Activated naive CD8-positive, alpha-beta T cell treated with anti-CD3 and anti-CD28 coated beads, Interleukin-2, amount 10 ng/mL, durations not matched to agents 7 days and 5 days (primary cell): ENCODE measurements at regions not wholly inside any gene's neighbourhood (a gene's known extent, or its start where the extent isn't known, plus 50 kb on each side); places are given as distances from the start of the nearest gene placed in this dataset.
A peak's percentile ranks its signal among the peaks of the same experiment; 100 is the strongest.
"Not testable (repeated sequence)": the region's sequence is repeated elsewhere in the genome, so short reads cannot be mapped to it uniquely, and the experiment has no call there.

Experiments used
- ATAC-seq: fragments of 150-1000 bp; cut with Tn5 transposase; one replicate; pipeline ENCODE4 v1.10.0; 2021; ENCODE audit warnings: low read depth, moderate library complexity
- POLR2A ChIA-PET: fragments of 350-600 bp; sonication (Branson Sonifier 250); formaldehyde crosslinking; loops from one replicate; lab custom pipeline; 2021; ENCODE audit warnings: antibody characterized with exemption; lab: Charles Lee
- DNase-seq: peaks from one replicate; pipeline ENCODE4 v3.0.0; 2021
- H3K27ac Mint-ChIP-seq: one replicate; pipeline ENCODE4 v1.8.0; 2022; ENCODE audit warnings: mild to moderate bottlenecking, mixed read lengths
- H3K27me3 Mint-ChIP-seq: one replicate; pipeline ENCODE4 v1.8.0; 2022; ENCODE audit warnings: mild to moderate bottlenecking, moderate library complexity, mixed read lengths
- H3K36me3 Mint-ChIP-seq: one replicate; pipeline ENCODE4 v1.8.0; 2021; ENCODE audit warnings: mild to moderate bottlenecking, mixed read lengths
- H3K4me1 Mint-ChIP-seq: one replicate; pipeline ENCODE4 v1.8.0; 2021; ENCODE audit warnings: mixed read lengths
- H3K4me3 Mint-ChIP-seq: one replicate; pipeline ENCODE4 v1.8.0; 2022; ENCODE audit warnings: mild to moderate bottlenecking, moderate library complexity, mixed read lengths
- H3K9me3 Mint-ChIP-seq: one replicate; pipeline ENCODE4 v1.8.0; 2021; ENCODE audit warnings: mixed read lengths

- Mint-ChIP-seq H3K27ac (no peak overlapping the region), H3K4me3 (no peak overlapping the region), H3K36me3 (peaks cover 6% of the 10 kb centered on the region), H3K4me1 (peaks cover 14% of the 10 kb centered on the region), H3K9me3 (no peaks in the 10 kb centered on the region), H3K27me3 (peaks cover 13% of the 10 kb centered on the region)
- POLR2A ChIA-PET = interaction anchor here (1.3 to 1.9 kb wide), 3 partner anchors 235 to 409 kb away, joined by 3 to 4 read pairs (median 3); no protein-coding TSS in a partner anchor
- DNase-seq = peak; percentile 82
- ATAC-seq = peak; percentile 98
Observed at GRCh38 chr1:199243423-199244061, 604.7 kb downstream of the PTPRC start.

GRCh38 chr1:199245946-199246345 lies 607.1 kb downstream of the PTPRC start:
- no peak overlapping the region for H3K27ac Mint-ChIP-seq

GRCh38 chr1:199246716-199247115 lies 607.9 kb downstream of the PTPRC start:
- Mint-ChIP-seq H3K27me3 (peaks cover 17% of the 10 kb centered on the region), H3K4me1 (peaks cover 14% of the 10 kb centered on the region), H3K4me3 (no peak overlapping the region), H3K9me3 (peaks cover 1% of the 10 kb centered on the region), H3K27ac (no peak overlapping the region), H3K36me3 (peaks cover 6% of the 10 kb centered on the region)
- ATAC-seq (no peak), DNase-seq (no peak)
- POLR2A ChIA-PET = no interaction called here

More at GRCh38 chr1:199245946-199246345, 607.1 kb downstream of the PTPRC start:
- Mint-ChIP-seq H3K36me3 (peaks cover 6% of the 10 kb centered on the region), H3K9me3 (peaks cover 1% of the 10 kb centered on the region), H3K4me1 (peaks cover 14% of the 10 kb centered on the region), H3K4me3 (no peak overlapping the region), H3K27me3 (peaks cover 13% of the 10 kb centered on the region)
- DNase-seq (no peak), ATAC-seq (no peak)
- POLR2A ChIA-PET = no interaction called here

GRCh38 chr1:199247891-199248290 lies 609.1 kb downstream of the PTPRC start:
- POLR2A ChIA-PET = no interaction called here
- Mint-ChIP-seq H3K4me1 (peaks cover 6% of the 10 kb centered on the region), H3K27me3 (peaks cover 26% of the 10 kb centered on the region), H3K4me3 (no peak overlapping the region), H3K9me3 (peaks cover 1% of the 10 kb centered on the region), H3K27ac (no peak overlapping the region), H3K36me3 (no peaks in the 10 kb centered on the region)
- ATAC-seq = no peak
- no peak for DNase-seq

GRCh38 chr1:199254040-199254439 lies 615.2 kb downstream of the PTPRC start:
- ATAC-seq, H3K4me3 Mint-ChIP-seq, DNase-seq, H3K27ac Mint-ChIP-seq, H3K36me3 Mint-ChIP-seq, H3K4me1 Mint-ChIP-seq, H3K9me3 Mint-ChIP-seq, POLR2A ChIA-PET: not testable (repeated sequence)
- H3K27me3 Mint-ChIP-seq = peaks cover 18% of the 10 kb centered on the region

- ATAC-seq (no peak), DNase-seq (no peak)
- POLR2A ChIA-PET = no interaction called here
- Mint-ChIP-seq H3K27me3 (peaks cover 3% of the 10 kb centered on the region), H3K36me3 (no peaks in the 10 kb centered on the region), H3K4me1 (no peaks in the 10 kb centered on the region), H3K9me3 (peaks cover 2% of the 10 kb centered on the region), H3K27ac (no peak overlapping the region), H3K4me3 (no peak overlapping the region)
Observed at GRCh38 chr1:199261328-199261727, 622.5 kb downstream of the PTPRC start.

- POLR2A ChIA-PET = no interaction called here
- H3K36me3 Mint-ChIP-seq = no peaks in the 10 kb centered on the region
- no peak overlapping the region for H3K27ac Mint-ChIP-seq
- DNase-seq (no peak), ATAC-seq (no peak)
- peaks cover 3% of the 10 kb centered on the region for H3K27me3 Mint-ChIP-seq
- no peak overlapping the region for H3K4me3 Mint-ChIP-seq
- no peaks in the 10 kb centered on the region for H3K9me3 Mint-ChIP-seq
- H3K4me1 Mint-ChIP-seq = no peaks in the 10 kb centered on the region
Observed at GRCh38 chr1:199264283-199264682, 625.4 kb downstream of the PTPRC start.

GRCh38 chr1:199264911-199265310 lies 626.1 kb downstream of the PTPRC start:
- Mint-ChIP-seq H3K4me3 (no peak overlapping the region), H3K9me3 (no peaks in the 10 kb centered on the region), H3K4me1 (no peaks in the 10 kb centered on the region), H3K36me3 (no peaks in the 10 kb centered on the region), H3K27me3 (peaks cover 3% of the 10 kb centered on the region), H3K27ac (no peak overlapping the region)
- POLR2A ChIA-PET = no interaction called here
- ATAC-seq (no peak), DNase-seq (no peak)

- DNase-seq (no peak), ATAC-seq (no peak)
- Mint-ChIP-seq H3K27me3 (peaks cover 3% of the 10 kb centered on the region), H3K27ac (no peak overlapping the region), H3K9me3 (no peaks in the 10 kb centered on the region), H3K4me1 (no peaks in the 10 kb centered on the region), H3K36me3 (no peaks in the 10 kb centered on the region), H3K4me3 (no peak overlapping the region)
- POLR2A ChIA-PET = no interaction called here
Observed at GRCh38 chr1:199265319-199265718, 626.5 kb downstream of the PTPRC start.

- Mint-ChIP-seq H3K27me3 (peaks cover 1% of the 10 kb centered on the region), H3K4me1 (no peaks in the 10 kb centered on the region), H3K36me3 (no peaks in the 10 kb centered on the region), H3K4me3 (no peak overlapping the region), H3K9me3 (no peaks in the 10 kb centered on the region), H3K27ac (no peak overlapping the region)
- POLR2A ChIA-PET = no interaction called here
- ATAC-seq (no peak), DNase-seq (no peak)
Observed at GRCh38 chr1:199269241-199269640, 630.4 kb downstream of the PTPRC start.

GRCh38 chr1:199272139-199272544 lies 633.3 kb downstream of the PTPRC start:
- POLR2A ChIA-PET = no interaction called here
- H3K9me3 Mint-ChIP-seq = peaks cover 3% of the 10 kb centered on the region

GRCh38 chr1:199272628-199273086 lies 633.8 kb downstream of the PTPRC start:
- no peak for ATAC-seq
- POLR2A ChIA-PET = no interaction called here
- H3K27me3 Mint-ChIP-seq = peaks cover 1% of the 10 kb centered on the region
- H3K4me3 Mint-ChIP-seq = no peak overlapping the region
- H3K36me3 Mint-ChIP-seq = no peaks in the 10 kb centered on the region
- H3K4me1 Mint-ChIP-seq = no peaks in the 10 kb centered on the region
- DNase-seq = no peak
- H3K27ac Mint-ChIP-seq = no peak overlapping the region
- peaks cover 3% of the 10 kb centered on the region for H3K9me3 Mint-ChIP-seq

More at GRCh38 chr1:199272139-199272544, 633.3 kb downstream of the PTPRC start:
- Mint-ChIP-seq H3K27ac (no peak overlapping the region), H3K4me1 (no peaks in the 10 kb centered on the region), H3K27me3 (peaks cover 1% of the 10 kb centered on the region), H3K4me3 (no peak overlapping the region), H3K36me3 (no peaks in the 10 kb centered on the region)
- no peak for DNase-seq
- ATAC-seq = no peak

GRCh38 chr1:199273837-199274379 lies 635.1 kb downstream of the PTPRC start:
- Mint-ChIP-seq H3K27ac (no peak overlapping the region), H3K36me3 (no peaks in the 10 kb centered on the region), H3K27me3 (peaks cover 1% of the 10 kb centered on the region), H3K9me3 (peaks cover 3% of the 10 kb centered on the region), H3K4me1 (no peaks in the 10 kb centered on the region), H3K4me3 (no peak overlapping the region)
- no peak for ATAC-seq
- no peak for DNase-seq
- POLR2A ChIA-PET = no interaction called here

- peaks cover 3% of the 10 kb centered on the region for H3K9me3 Mint-ChIP-seq
- DNase-seq = no peak
- no peak overlapping the region for H3K4me3 Mint-ChIP-seq
- no peaks in the 10 kb centered on the region for H3K36me3 Mint-ChIP-seq
- POLR2A ChIA-PET = no interaction called here
- H3K27ac Mint-ChIP-seq = no peak overlapping the region
- ATAC-seq = no peak
- H3K27me3 Mint-ChIP-seq = no peaks in the 10 kb centered on the region
- H3K4me1 Mint-ChIP-seq = peaks cover 3% of the 10 kb centered on the region
Observed at GRCh38 chr1:199279067-199279466, 640.2 kb downstream of the PTPRC start.
